ENCODE measurements at regions not wholly inside any gene's neighbourhood (a gene's known extent, or its start where the extent isn't known, plus 50 kb on each side); places are given as distances from the start of the nearest gene placed in this dataset.

GRCh38 chr11:103539166-103539565 lies 429.9 kb downstream of the DYNC2H1 start:
- Histone ChIP-seq H3K4me2 (ENCODE audit: low read length) (no peak overlapping the region), H3K4me3 (ENCODE audit: low read length) (no peak overlapping the region), H3K27ac (ENCODE audit: low read length) (no peak overlapping the region), H3K9me3 (ENCODE audit: low read length) (no peaks in the 10 kb centered on the region), H2AFZ (ENCODE audit: low read length) (no peak overlapping the region), H3K36me3 (ENCODE audit: low read depth, low read length) (no peaks in the 10 kb centered on the region), H4K20me1 (ENCODE audit: low read length) (no peaks in the 10 kb centered on the region), H3K9ac (ENCODE audit: low read length) (no peak overlapping the region), H3K9me2 (replicated peaks; ENCODE audit: low read length) (no peaks in the 10 kb centered on the region), H3K4me1 (ENCODE audit: insufficient read depth, low read length) (no peaks in the 10 kb centered on the region), H3K79me2 (ENCODE audit: low read length) (no peaks in the 10 kb centered on the region), H3F3A (ENCODE audit: low read length, unreplicated experiment) (no peaks in the 10 kb centered on the region), H3K27me3 (ENCODE audit: low read length) (no peaks in the 10 kb centered on the region)
- ChIA-PET CTCF (no interaction called here), POLR2A (ENCODE audit: unreplicated experiment) (interaction anchor here (0.6 kb wide), 1 partner anchor 987 kb away, joined by 3 read pairs; no protein-coding TSS in a partner anchor)
- TF ChIP-seq EZH2 (IDR thresholded peaks at IDR 0.05; ENCODE audit: low read length, unreplicated experiment) (no peak), CTCF (conservative IDR thresholded peaks at IDR 0.05; ENCODE audit: low read depth, low read length) (no peak), EZH2phosphoT487 (IDR thresholded peaks at IDR 0.05; ENCODE audit: borderline replicate concordance, low read length) (no peak)
- BruUV-seq (replicated peaks) = no TSS peak
- intact Hi-C loops (cut with micrococcal nuclease) = no loop called here
- no peak for DNase-seq
- no peak for ATAC-seq

- H3K9ac ChIP-seq (ENCODE audit: low read length) = no peak overlapping the region
- no peak overlapping the region for H3K27ac ChIP-seq (ENCODE audit: low read length)
- no peaks in the 10 kb centered on the region for H3K79me2 ChIP-seq (ENCODE audit: low read length)
- intact Hi-C loops (cut with micrococcal nuclease) = no loop called here
- H3K4me3 ChIP-seq (ENCODE audit: low read length) = no peak overlapping the region
- no TSS peak for BruUV-seq (replicated peaks)
- no peaks in the 10 kb centered on the region for H3K9me3 ChIP-seq (ENCODE audit: low read length)
- H3K36me3 ChIP-seq (ENCODE audit: low read depth, low read length) = no peaks in the 10 kb centered on the region
- POLR2A ChIA-PET (ENCODE audit: unreplicated experiment) = no interaction called here
- no peaks in the 10 kb centered on the region for H3F3A ChIP-seq (ENCODE audit: low read length, unreplicated experiment)
- no peaks in the 10 kb centered on the region for H3K9me2 ChIP-seq (replicated peaks; ENCODE audit: low read length)
- peaks cover 8% of the 10 kb centered on the region for H3K4me1 ChIP-seq (ENCODE audit: insufficient read depth, low read length)
- no peaks in the 10 kb centered on the region for H4K20me1 ChIP-seq (ENCODE audit: low read length)
- TF ChIP-seq CTCF (conservative IDR thresholded peaks at IDR 0.05; ENCODE audit: low read depth, low read length) = no peak
- no peak for TF ChIP-seq EZH2phosphoT487 (IDR thresholded peaks at IDR 0.05; ENCODE audit: borderline replicate concordance, low read length)
- TF ChIP-seq EZH2 (IDR thresholded peaks at IDR 0.05; ENCODE audit: low read length, unreplicated experiment) = no peak
- no peaks in the 10 kb centered on the region for H3K27me3 ChIP-seq (ENCODE audit: low read length)
- no peak overlapping the region for H2AFZ ChIP-seq (ENCODE audit: low read length)
- H3K4me2 ChIP-seq (ENCODE audit: low read length) = no peak overlapping the region
- CTCF ChIA-PET = interaction anchor here (0.6 kb wide), 1 partner anchor 59 kb away, joined by 4 read pairs; no protein-coding TSS in a partner anchor
- no peak for DNase-seq
- no peak for ATAC-seq
Measured at GRCh38 chr11:103541186-103541795, 432.1 kb downstream of the DYNC2H1 start.

GRCh38 chr11:103542851-103543250 lies 433.6 kb downstream of the DYNC2H1 start:
- no peaks in the 10 kb centered on the region for H3K36me3 ChIP-seq (ENCODE audit: low read depth, low read length)
- H4K20me1 ChIP-seq (ENCODE audit: low read length) = no peaks in the 10 kb centered on the region
- H3K9ac ChIP-seq (ENCODE audit: low read length) = no peak overlapping the region
- ChIA-PET POLR2A (ENCODE audit: unreplicated experiment) (no interaction called here), CTCF (no interaction called here)
- H3K27me3 ChIP-seq (ENCODE audit: low read length) = no peaks in the 10 kb centered on the region
- no peak for TF ChIP-seq EZH2phosphoT487 (IDR thresholded peaks at IDR 0.05; ENCODE audit: borderline replicate concordance, low read length)
- no peak for TF ChIP-seq EZH2 (IDR thresholded peaks at IDR 0.05; ENCODE audit: low read length, unreplicated experiment)
- TF ChIP-seq CTCF (conservative IDR thresholded peaks at IDR 0.05; ENCODE audit: low read depth, low read length) = no peak
- no peak overlapping the region for H2AFZ ChIP-seq (ENCODE audit: low read length)
- H3K4me1 ChIP-seq (ENCODE audit: insufficient read depth, low read length) = peaks cover 12% of the 10 kb centered on the region
- no peak for ATAC-seq
- DNase-seq = no peak
- no peak overlapping the region for H3K27ac ChIP-seq (ENCODE audit: low read length)
- no peaks in the 10 kb centered on the region for H3K9me2 ChIP-seq (replicated peaks; ENCODE audit: low read length)
- BruUV-seq (replicated peaks) = no TSS peak
- intact Hi-C loops (cut with micrococcal nuclease) = no loop called here
- H3F3A ChIP-seq (ENCODE audit: low read length, unreplicated experiment) = no peaks in the 10 kb centered on the region
- no peak overlapping the region for H3K4me2 ChIP-seq (ENCODE audit: low read length)
- no peak overlapping the region for H3K4me3 ChIP-seq (ENCODE audit: low read length)
- no peaks in the 10 kb centered on the region for H3K9me3 ChIP-seq (ENCODE audit: low read length)
- H3K79me2 ChIP-seq (ENCODE audit: low read length) = no peaks in the 10 kb centered on the region
